GM12878 (cell line): ENCODE measurements at regions not wholly inside any gene's neighbourhood (a gene's known extent, or its start where the extent isn't known, plus 50 kb on each side); places are given as distances from the start of the nearest gene placed in this dataset.

Source experiments
- ATF2 ChIP-seq: IDR thresholded peaks from 2 replicates; pipeline ENCODE4 v1.6.1; 2012; ENCODE audit warnings: low read length, inconsistent platforms
- ATF7 ChIP-seq: fragments of 450-650 bp; IDR thresholded peaks from 2 replicates; pipeline ENCODE4 v1.6.1; 2016; ENCODE audit warnings: low read depth, mild to moderate bottlenecking
- CBX3 ChIP-seq: fragments of 200-600 bp; sonication (generic); IDR thresholded peaks from 2 replicates; pipeline ENCODE4 v1.6.1; 2016; ENCODE audit warnings: low read depth, borderline replicate concordance
- CEBPZ ChIP-seq: fragments of 150-350 bp; IDR thresholded peaks from 2 replicates; pipeline ENCODE4 v1.6.1; 2016; ENCODE audit warnings: low read depth, low read length
- DPF2 ChIP-seq: fragments of 450-650 bp; IDR thresholded peaks from 2 replicates; pipeline ENCODE4 v1.6.1; 2017; ENCODE audit warnings: mild to moderate bottlenecking
- FOXM1 ChIP-seq: IDR thresholded peaks from 2 replicates; pipeline ENCODE4 v1.6.1; 2012; ENCODE audit warnings: low read depth, mild to moderate bottlenecking, inconsistent platforms, low read length, moderate library complexity
- IKZF2 ChIP-seq, 2 experiments: fragments of 450-650 bp; IDR thresholded peaks; 2 replicates each; pipeline ENCODE4 v1.6.1; 2017; ENCODE audit warnings: mild to moderate bottlenecking in 2 of 2, moderate library complexity in 2 of 2
- IRF5 ChIP-seq: fragments of 450-650 bp; IDR thresholded peaks from 2 replicates; pipeline ENCODE4 v1.6.1; 2017; ENCODE audit warnings: borderline replicate concordance
- JUNB ChIP-seq: IDR thresholded peaks from 2 replicates; pipeline ENCODE4 v1.6.1; 2016; ENCODE audit warnings: antibody characterized with exemption, mild to moderate bottlenecking
- KDM1A ChIP-seq: fragments of 200-600 bp; sonication (generic); IDR thresholded peaks from 2 replicates; pipeline ENCODE4 v1.6.1; 2016; ENCODE audit warnings: borderline replicate concordance
- MEF2A ChIP-seq: IDR thresholded peaks from 2 replicates; pipeline ENCODE4 v1.6.1; 2011; ENCODE audit warnings: low read depth, mild to moderate bottlenecking, low read length, moderate library complexity; ENCODE audit not compliant: insufficient read depth
- PBX3 ChIP-seq: IDR thresholded peaks from 2 replicates; pipeline ENCODE4 v1.6.1; 2011; ENCODE audit warnings: mild to moderate bottlenecking, low read depth, low read length, moderate library complexity; ENCODE audit not compliant: insufficient replicate concordance
- SKIL ChIP-seq: fragments of 450-650 bp; IDR thresholded peaks from 2 replicates; pipeline ENCODE4 v1.6.1; 2017; ENCODE audit warnings: mild to moderate bottlenecking, low read depth, inconsistent platforms; ENCODE audit not compliant: poor library complexity, severe bottlenecking
- STAT1 ChIP-seq: fragments of 450-650 bp; conservative IDR thresholded peaks from 2 replicates; pipeline ENCODE4 v1.6.1; 2014; ENCODE audit warnings: antibody characterized with exemption, mild to moderate bottlenecking
- TCF7 ChIP-seq: IDR thresholded peaks from 2 replicates; pipeline ENCODE4 v1.6.1; 2014; ENCODE audit warnings: antibody characterized with exemption, borderline replicate concordance
- YY1 ChIP-seq: IDR thresholded peaks from 2 replicates; pipeline ENCODE4 v1.6.1; 2011; ENCODE audit warnings: low read depth, mild to moderate bottlenecking, low read length
- ZNF687 ChIP-seq: fragments of 450-650 bp; IDR thresholded peaks from 2 replicates; pipeline ENCODE4 v1.6.1; 2017; ENCODE audit warnings: mild to moderate bottlenecking, moderate library complexity

GRCh38 chr5:53820802-53821171 lies 260.3 kb downstream of the NDUFS4 start (continued):
- no peak for TF ChIP-seq IRF5
- TF ChIP-seq IKZF2 (IDR thresholded peaks at IDR 0.05) = peak; percentile 64 to 75
- peak; percentile 47 for TF ChIP-seq DPF2
- peak; percentile 51 for TF ChIP-seq ATF7
- TF ChIP-seq CBX3 = no peak
- TF ChIP-seq TCF7 = no peak
- TF ChIP-seq KDM1A = no peak
- no peak for TF ChIP-seq ZNF687
- peak; percentile 44 for TF ChIP-seq SKIL
- no peak for TF ChIP-seq CEBPZ
- TF ChIP-seq FOXM1 = no peak
- TF ChIP-seq PBX3 = no peak
- peak; percentile 51 for TF ChIP-seq JUNB
- TF ChIP-seq YY1 = no peak
- TF ChIP-seq ATF2 = peak; percentile 50; the same call in 1 of the 2 replicates
- no peak for TF ChIP-seq MEF2A
- TF ChIP-seq STAT1 = no peak
